ENCODE measurements at regions not wholly inside any gene's neighbourhood (a gene's known extent, or its start where the extent isn't known, plus 50 kb on each side); places are given as distances from the start of the nearest gene placed in this dataset.
A peak's percentile ranks its signal among the peaks of the same experiment; 100 is the strongest.

- DNase-seq (ENCODE audit: low spot score): no peak
Measured at GRCh38 chr9:86445671-86446070, 91.5 kb upstream of the TUT7 start.

DNA sequence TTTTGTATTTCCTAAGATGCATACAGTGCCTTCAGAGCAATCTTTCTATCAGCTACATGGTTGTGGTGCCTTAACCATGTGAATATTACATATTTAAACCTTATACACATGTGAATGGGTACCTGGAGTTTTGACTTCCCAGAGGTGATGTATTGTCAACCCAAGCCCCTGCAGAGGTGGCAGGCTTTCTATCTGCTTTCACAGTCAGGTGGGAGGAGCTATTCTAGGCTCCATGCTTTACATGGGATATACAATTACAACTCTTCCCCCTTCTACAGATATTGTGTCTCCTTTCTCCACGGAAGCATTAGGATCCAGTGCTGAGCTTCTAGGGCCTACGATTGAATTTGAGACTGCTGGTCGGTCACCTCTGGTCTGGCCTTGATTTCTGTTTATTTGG is 89.8 kb upstream of the TUT7 start:
- DNase-seq (ENCODE audit: low spot score): no peak

- DNase-seq (ENCODE audit: low spot score): peak; percentile 30
Measured at GRCh38 chr9:86434039-86434726, 80.0 kb upstream of the TUT7 start.

DNA sequence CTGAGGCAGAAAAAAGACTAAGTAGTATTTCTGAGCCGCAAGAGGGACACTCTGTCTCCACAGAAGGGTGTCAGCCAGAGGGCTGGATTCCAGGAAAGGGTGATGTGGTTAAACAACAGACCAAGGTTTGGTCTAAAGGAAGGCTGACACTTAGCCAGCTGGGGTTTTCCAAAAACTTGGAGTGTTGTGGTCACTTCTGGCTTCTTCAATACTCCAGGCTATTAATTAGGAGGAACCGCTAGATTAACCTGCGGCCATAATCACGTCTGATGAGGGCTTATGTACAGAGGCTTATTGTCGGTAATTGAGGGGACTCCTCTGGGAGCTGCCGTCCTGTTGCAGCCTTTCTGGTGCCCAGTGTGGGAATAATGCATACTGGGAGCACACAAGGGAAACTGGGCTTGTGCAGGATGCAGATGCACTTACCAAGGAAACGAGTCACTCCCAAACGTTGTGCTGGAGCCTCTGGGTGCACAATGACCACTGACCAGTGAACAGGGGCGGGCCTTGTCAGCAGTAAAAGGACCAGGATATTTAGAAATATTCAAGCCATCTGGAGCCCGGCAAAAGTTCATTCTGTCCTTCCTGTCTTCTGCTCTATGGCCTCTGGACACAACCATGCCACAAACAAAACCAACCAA is 70.2 kb upstream of the TUT7 start:
- no peak for DNase-seq (ENCODE audit: low spot score)

- DNase-seq (ENCODE audit: low spot score): peak; percentile 36
Measured at GRCh38 chr9:86413971-86414880, 60.0 kb upstream of the TUT7 start.

- DNase-seq (ENCODE audit: low spot score): no peak
Measured at GRCh38 chr9:86410281-86410680, 56.1 kb upstream of the TUT7 start.

DNA sequence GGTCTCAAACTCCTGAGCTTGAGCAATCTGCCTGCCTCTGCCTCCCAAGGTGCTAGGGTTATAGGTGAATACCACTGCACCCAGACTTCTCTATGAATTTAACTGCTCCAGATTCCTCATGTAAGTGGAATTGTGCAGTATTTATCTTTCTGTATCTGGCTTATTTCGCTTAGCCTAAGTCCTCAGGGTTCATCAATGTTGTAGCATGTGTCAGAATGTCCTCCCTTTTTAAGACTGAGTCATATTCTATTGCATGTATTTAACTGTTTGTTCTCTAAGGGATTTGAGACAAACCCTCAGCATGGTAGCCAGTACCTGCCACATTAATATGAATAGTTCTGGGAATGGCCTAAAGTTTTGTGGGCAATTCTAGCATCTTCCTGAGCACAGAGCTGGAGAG is 53.9 kb upstream of the TUT7 start:
- no peak for DNase-seq (ENCODE audit: low spot score)

DNA sequence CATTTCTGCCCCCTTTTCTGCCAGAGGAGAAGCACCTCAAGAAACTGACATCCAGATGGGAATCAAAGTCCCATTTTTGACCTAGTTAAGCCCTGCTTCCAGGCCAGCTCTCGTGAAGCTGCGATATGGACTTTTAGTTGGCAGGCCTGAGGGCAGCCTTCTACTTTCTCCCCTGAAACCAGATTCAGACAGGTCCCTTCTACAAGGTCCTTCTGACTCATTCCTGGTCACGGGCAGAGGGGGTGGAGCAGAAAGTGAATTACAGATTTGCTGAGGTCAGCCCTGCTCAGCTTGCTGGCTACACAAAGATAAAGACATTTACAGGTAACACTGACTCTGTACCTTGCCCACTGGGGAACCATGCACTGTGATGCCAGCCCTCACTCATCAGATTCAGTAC is 52.8 kb upstream of the TUT7 start:
- DNase-seq (ENCODE audit: low spot score): no peak

- DNase-seq (ENCODE audit: low spot score): peak; percentile 9
Measured at GRCh38 chr9:86406366-86406765, 52.2 kb upstream of the TUT7 start.

DNA sequence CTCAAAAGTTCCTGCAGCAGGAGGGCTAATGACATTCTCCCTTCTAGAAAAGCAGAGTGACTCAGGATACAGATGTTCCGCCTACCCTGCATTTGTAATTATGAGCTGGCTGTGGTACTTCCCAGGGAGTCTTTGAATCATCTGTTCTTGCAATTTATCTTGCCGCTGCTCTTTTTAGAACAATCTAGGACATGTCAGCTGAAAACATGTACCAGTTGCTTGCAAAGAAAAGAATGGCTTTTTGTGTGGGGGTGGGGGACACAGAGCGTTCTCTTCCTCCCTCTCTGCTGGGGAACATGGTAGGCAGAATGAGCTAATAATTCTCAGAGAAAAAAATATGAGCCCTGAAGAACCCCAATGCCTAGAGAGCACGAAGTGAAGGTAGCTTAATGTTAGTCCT is 51.7 kb upstream of the TUT7 start:
- peak; percentile 85 for DNase-seq (ENCODE audit: low spot score)

- DNase-seq (ENCODE audit: low spot score): no peak
Measured at GRCh38 chr9:86405086-86405491, 50.9 kb upstream of the TUT7 start.

Data from putamen (tissue), 1 donor.